ENCODE measurements at regions not wholly inside any gene's neighbourhood (a gene's known extent, or its start where the extent isn't known, plus 50 kb on each side); places are given as distances from the start of the nearest gene placed in this dataset.

GRCh38 chr5:92568522-92568921 is 1012.5 kb downstream of the NR2F1-AS1 start:
- Histone ChIP-seq H3K4me1 (no peaks in the 10 kb centered on the region), H3K9me3 (no peaks in the 10 kb centered on the region), H3K4me3 (no peak overlapping the region), H3K27ac (no peak overlapping the region), H3K36me3 (no peaks in the 10 kb centered on the region), H3K27me3 (no peaks in the 10 kb centered on the region)
- TF ChIP-seq CTCF (IDR thresholded peaks at IDR 0.05), result no peak
- WGBS, 2 donors, result 74 to 83% methylated on average over 2 of the region's 2 CpGs
- intact Hi-C loops (cut with DNase I), result no loop called here
- ATAC-seq (no peak), DNase-seq (no peak)

GRCh38 chr5:92567831-92568450 is 1013.1 kb downstream of the NR2F1-AS1 start:
- ATAC-seq, result no peak
- H3K9me3 ChIP-seq, result no peaks in the 10 kb centered on the region
- H3K27me3 ChIP-seq, result no peaks in the 10 kb centered on the region
- DNase-seq, result no peak
- 90 to 92% methylated on average over 3 of the region's 3 CpGs for WGBS, 2 donors
- no peaks in the 10 kb centered on the region for H3K36me3 ChIP-seq
- intact Hi-C loops (cut with DNase I), result no loop called here
- H3K4me3 ChIP-seq, result no peak overlapping the region
- no peak overlapping the region for H3K27ac ChIP-seq
- no peak for TF ChIP-seq CTCF (IDR thresholded peaks at IDR 0.05)
- H3K4me1 ChIP-seq, result no peaks in the 10 kb centered on the region

- Histone ChIP-seq H3K27me3 (no peaks in the 10 kb centered on the region), H3K36me3 (no peaks in the 10 kb centered on the region), H3K4me1 (no peaks in the 10 kb centered on the region), H3K27ac (no peak overlapping the region), H3K4me3 (no peak overlapping the region), H3K9me3 (no peaks in the 10 kb centered on the region)
- TF ChIP-seq CTCF (IDR thresholded peaks at IDR 0.05), result no peak
- ATAC-seq, result no peak
- no peak for DNase-seq
- WGBS, 2 donors, result 53 to 66% methylated on average over 3 of the region's 3 CpGs
- intact Hi-C loops (cut with DNase I), result no loop called here
Observed at GRCh38 chr5:92566113-92566786, 1014.8 kb downstream of the NR2F1-AS1 start.

- no peaks in the 10 kb centered on the region for H3K9me3 ChIP-seq
- intact Hi-C loops (cut with DNase I), result no loop called here
Observed at GRCh38 chr5:92565673-92566072, 1015.3 kb downstream of the NR2F1-AS1 start.

More at GRCh38 chr5:92565673-92566072, 1015.3 kb downstream of the NR2F1-AS1 start:
- DNase-seq (no peak), ATAC-seq (no peak)
- WGBS, 2 donors, result 71 to 72% methylated on average over 3 of the region's 3 CpGs
- no peaks in the 10 kb centered on the region for H3K36me3 ChIP-seq
- no peaks in the 10 kb centered on the region for H3K27me3 ChIP-seq
- no peak overlapping the region for H3K27ac ChIP-seq
- no peak for TF ChIP-seq CTCF (IDR thresholded peaks at IDR 0.05)
- no peaks in the 10 kb centered on the region for H3K4me1 ChIP-seq
- no peak overlapping the region for H3K4me3 ChIP-seq

Measured in heart right ventricle (tissue), 16 donors.